Erythroblast (primary cell): ENCODE measurements at regions not wholly inside any gene's neighbourhood (a gene's known extent, or its start where the extent isn't known, plus 50 kb on each side); places are given as distances from the start of the nearest gene placed in this dataset.

Experiments used
- GATA1 ChIP-seq: IDR thresholded peaks from 2 replicates; pipeline ENCODE4 v1.6.1; 2011; ENCODE audit warnings: low read depth, mild to moderate bottlenecking, control low read depth, low read length, moderate library complexity
- POLR2A ChIP-seq: IDR thresholded peaks from 2 replicates; pipeline ENCODE4 v1.6.1; 2011; ENCODE audit warnings: mild to moderate bottlenecking, low read length

GRCh38 chr3:81186412-81186811 is 575.0 kb downstream of the GBE1 start:
- TF ChIP-seq POLR2A (no peak), GATA1 (no peak)
